PC-3 (cell line): ENCODE measurements at regions not wholly inside any gene's neighbourhood (a gene's known extent, or its start where the extent isn't known, plus 50 kb on each side); places are given as distances from the start of the nearest gene placed in this dataset.
A peak's percentile ranks its signal among the peaks of the same experiment; 100 is the strongest.

ENCODE experiments used
- ATAC-seq: fragments of 200-7000 bp; cut with Tn5 transposase; 2 replicates; pipeline ENCODE4 v1.9.1; 2020; ENCODE audit warnings: mild to moderate bottlenecking, moderate library complexity
- BruUV-seq: library from RNA; stranded (reverse); fragments of 400-500 nt; replicated peaks from 2 replicates; lab custom pipeline; 2021; lab: Mats Ljungman, UMichigan
- CTCF ChIA-PET: fragments of 300-600 bp; sonication (Branson Sonifier 250); formaldehyde crosslinking; loops from one replicate; lab custom pipeline; 2022; ENCODE audit warnings: antibody characterized with exemption; lab: Charles Lee
- POLR2A ChIA-PET: fragments of 300-600 bp; sonication (Branson Sonifier 250); formaldehyde crosslinking; loops from one replicate; lab custom pipeline; 2022; ENCODE audit warnings: antibody characterized with exemption; ENCODE audit not compliant: unreplicated experiment; lab: Charles Lee
- DNase-seq: peaks from one replicate; pipeline ENCODE4 v3.0.0-alpha.2; 2015
- H2AFZ ChIP-seq: fragments of 300-600 bp; sonication (generic); 2 replicates; pipeline ENCODE4 v1.6.0; 2016; ENCODE audit warnings: antibody characterized with exemption, low read length
- H3F3A ChIP-seq: fragments of 300-600 bp; sonication (generic); one replicate; pipeline ENCODE4 v1.6.0; 2017; ENCODE audit warnings: antibody characterized with exemption, low read length, control low read depth, mild to moderate bottlenecking; ENCODE audit not compliant: unreplicated experiment
- H3K27ac ChIP-seq: fragments of 300-600 bp; sonication (generic); 2 replicates; pipeline ENCODE4 v1.5.1; 2016; ENCODE audit warnings: mild to moderate bottlenecking, low read length
- H3K27me3 ChIP-seq: fragments of 300-600 bp; sonication (generic); 2 replicates; pipeline ENCODE4 v1.6.1; 2016; ENCODE audit warnings: low read length, mixed read lengths
- H3K36me3 ChIP-seq: fragments of 300-600 bp; sonication (generic); 2 replicates; pipeline ENCODE4 v1.6.1; 2016; ENCODE audit warnings: low read depth, mixed run types, low read length, mixed read lengths
- H3K4me1 ChIP-seq: fragments of 300-600 bp; sonication (generic); 2 replicates; pipeline ENCODE4 v1.5.1; 2016; ENCODE audit warnings: low read length; ENCODE audit not compliant: insufficient read depth
- H3K4me2 ChIP-seq: fragments of 300-600 bp; sonication (generic); 2 replicates; pipeline ENCODE4 v1.6.0; 2016; ENCODE audit warnings: low read length
- H3K4me3 ChIP-seq: fragments of 300-600 bp; sonication (generic); 2 replicates; pipeline ENCODE4 v1.5.1; 2016; ENCODE audit warnings: mild to moderate bottlenecking, low read length, mixed read lengths
- H3K79me2 ChIP-seq: fragments of 300-600 bp; sonication (generic); 2 replicates; pipeline ENCODE4 v1.6.1; 2017; ENCODE audit warnings: low read length, mixed read lengths
- H3K9ac ChIP-seq: fragments of 300-600 bp; sonication (generic); 2 replicates; pipeline ENCODE4 v1.6.0; 2016; ENCODE audit warnings: mild to moderate bottlenecking, low read length
- H3K9me2 ChIP-seq: fragments of 300-600 bp; sonication (generic); replicated peaks from 2 replicates; pipeline ENCODE4 v1.6.1; 2016; ENCODE audit warnings: mixed run types, low read length, mixed read lengths
- H3K9me3 ChIP-seq: fragments of 300-600 bp; sonication (generic); 2 replicates; pipeline ENCODE4 v1.6.1; 2016; ENCODE audit warnings: low read length, mixed read lengths
- H4K20me1 ChIP-seq: fragments of 300-600 bp; sonication (generic); 2 replicates; pipeline ENCODE4 v1.6.1; 2016; ENCODE audit warnings: low read length, mixed read lengths
- CTCF ChIP-seq: fragments of 300-600 bp; sonication (generic); conservative IDR thresholded peaks from 2 replicates; pipeline ENCODE4 v1.5.1; 2017; ENCODE audit warnings: antibody characterized with exemption, low read depth, mild to moderate bottlenecking, low read length
- EZH2 ChIP-seq: fragments of 300-600 bp; sonication (generic); IDR thresholded peaks from one replicate; pipeline ENCODE4 v1.6.1; 2017; ENCODE audit warnings: antibody characterized with exemption, mild to moderate bottlenecking, low read length; ENCODE audit not compliant: unreplicated experiment
- EZH2phosphoT487 ChIP-seq: fragments of 300-600 bp; sonication (generic); IDR thresholded peaks from 2 replicates; pipeline ENCODE4 v1.6.1; 2018; ENCODE audit warnings: mild to moderate bottlenecking, antibody characterized with exemption, low read length, borderline replicate concordance
- intact Hi-C: fragments of 100-400 bp; cut with micrococcal nuclease; formaldehyde crosslinking; loops from 2 replicates; pipeline ENCODE4 v1.9.0; 2023

- CTCF ChIA-PET = no interaction called here
- peak; percentile 58 for ATAC-seq
- intact Hi-C loops = loop anchor here (10.0 kb wide), 1 partner anchor 115 kb away; no protein-coding TSS in a partner anchor
Measured at GRCh38 chr5:123819833-123820232, 307.9 kb downstream of the CSNK1G3 start.

GRCh38 chr5:123819386-123819785, 307.4 kb downstream of the CSNK1G3 start:
- H3K9me3 ChIP-seq = no peaks in the 10 kb centered on the region
- no peaks in the 10 kb centered on the region for H3K36me3 ChIP-seq
- no TSS peak for BruUV-seq
- DNase-seq (peak; percentile 55), ATAC-seq (peak; percentile 70)
- H3K27me3 ChIP-seq = no peaks in the 10 kb centered on the region
- CTCF ChIA-PET = no interaction called here
- H3K9me2 ChIP-seq = no peaks in the 10 kb centered on the region
- peaks cover 22% of the 10 kb centered on the region for H3K4me1 ChIP-seq
- H3F3A ChIP-seq = no peaks in the 10 kb centered on the region
- no peak for TF ChIP-seq EZH2
- TF ChIP-seq CTCF = no peak
- no peak overlapping the region for H3K9ac ChIP-seq
- peak overlapping the region; percentile 91 for H3K27ac ChIP-seq
- no peaks in the 10 kb centered on the region for H4K20me1 ChIP-seq
- intact Hi-C loops = loop anchor here (10.0 kb wide), 1 partner anchor 115 kb away; no protein-coding TSS in a partner anchor
- POLR2A ChIA-PET = no interaction called here
- no peaks in the 10 kb centered on the region for H3K79me2 ChIP-seq
- H3K4me2 ChIP-seq = peak overlapping the region; percentile 59
- no peak overlapping the region for H3K4me3 ChIP-seq
- H2AFZ ChIP-seq = no peak overlapping the region

More at GRCh38 chr5:123819833-123820232, 307.9 kb downstream of the CSNK1G3 start:
- Histone ChIP-seq H3K9ac (no peak overlapping the region), H3F3A (no peaks in the 10 kb centered on the region), H4K20me1 (no peaks in the 10 kb centered on the region), H3K36me3 (no peaks in the 10 kb centered on the region), H3K27me3 (no peaks in the 10 kb centered on the region), H3K4me1 (peaks cover 19% of the 10 kb centered on the region), H3K9me2 (no peaks in the 10 kb centered on the region), H3K79me2 (no peaks in the 10 kb centered on the region), H2AFZ (0 out of 2 replicates have a peak overlapping the region, but pooled peaks have one; percentile 18), H3K9me3 (no peaks in the 10 kb centered on the region), H3K4me2 (peak overlapping the region; percentile 59), H3K4me3 (no peak overlapping the region), H3K27ac (peak overlapping the region; percentile 91)
- no peak for TF ChIP-seq EZH2phosphoT487
- TF ChIP-seq CTCF = no peak
- no peak for TF ChIP-seq EZH2
- DNase-seq = peak; percentile 78
- no TSS peak for BruUV-seq
- POLR2A ChIA-PET = no interaction called here

- ChIA-PET POLR2A (no interaction called here), CTCF (no interaction called here)
- no peaks in the 10 kb centered on the region for H3K9me2 ChIP-seq
- H3K4me2 ChIP-seq = no peak overlapping the region
- ATAC-seq (no peak), DNase-seq (no peak)
- BruUV-seq = no TSS peak
- no peak overlapping the region for H3K4me3 ChIP-seq
- H3K27me3 ChIP-seq = no peaks in the 10 kb centered on the region
- H3K4me1 ChIP-seq = peaks cover 32% of the 10 kb centered on the region
- H3K36me3 ChIP-seq = no peaks in the 10 kb centered on the region
- no peaks in the 10 kb centered on the region for H3K79me2 ChIP-seq
- no peak overlapping the region for H3K27ac ChIP-seq
- H3K9ac ChIP-seq = no peak overlapping the region
- no peaks in the 10 kb centered on the region for H3F3A ChIP-seq
- no peaks in the 10 kb centered on the region for H4K20me1 ChIP-seq
- intact Hi-C loops = loop anchor here (10.0 kb wide), 1 partner anchor 112 kb away; no protein-coding TSS in a partner anchor
- H3K9me3 ChIP-seq = no peaks in the 10 kb centered on the region
- H2AFZ ChIP-seq = no peak overlapping the region
- TF ChIP-seq EZH2phosphoT487 = no peak
- no peak for TF ChIP-seq CTCF
- TF ChIP-seq EZH2 = no peak
Measured at GRCh38 chr5:123817267-123817666, 305.3 kb downstream of the CSNK1G3 start.
